GM18519 (cell line): ENCODE measurements at regions not wholly inside any gene's neighbourhood (a gene's known extent, or its start where the extent isn't known, plus 50 kb on each side); places are given as distances from the start of the nearest gene placed in this dataset.

Experiments used
- ATAC-seq: cut with Tn5 transposase; IDR thresholded peaks from one replicate; pipeline ENCODE4 v1.9.1; 2021; ENCODE audit warnings: mild to moderate bottlenecking, moderate library complexity; ENCODE audit not compliant: unreplicated experiment, low FRiP score

DNA sequence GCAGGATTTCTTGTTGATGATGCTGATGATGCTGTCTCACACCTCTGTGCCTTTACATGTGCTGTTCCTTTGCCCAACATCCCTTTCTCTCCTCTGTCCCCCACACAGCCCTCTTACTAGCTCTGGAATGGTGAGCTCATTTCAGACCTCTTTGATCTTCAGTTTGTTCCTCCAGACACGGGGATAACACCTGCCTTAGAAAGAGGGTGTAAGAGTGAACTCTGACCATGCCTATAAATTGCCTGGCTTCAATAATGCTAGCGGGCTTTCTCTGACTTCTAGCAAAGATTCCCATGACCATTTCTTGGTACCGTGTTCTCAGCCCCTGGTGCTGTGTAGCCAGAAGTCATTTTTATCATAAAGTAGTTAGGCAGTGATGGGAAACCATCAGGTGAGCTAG lies 55.9 kb upstream of the DRD2 start:
- no peak for ATAC-seq

DNA sequence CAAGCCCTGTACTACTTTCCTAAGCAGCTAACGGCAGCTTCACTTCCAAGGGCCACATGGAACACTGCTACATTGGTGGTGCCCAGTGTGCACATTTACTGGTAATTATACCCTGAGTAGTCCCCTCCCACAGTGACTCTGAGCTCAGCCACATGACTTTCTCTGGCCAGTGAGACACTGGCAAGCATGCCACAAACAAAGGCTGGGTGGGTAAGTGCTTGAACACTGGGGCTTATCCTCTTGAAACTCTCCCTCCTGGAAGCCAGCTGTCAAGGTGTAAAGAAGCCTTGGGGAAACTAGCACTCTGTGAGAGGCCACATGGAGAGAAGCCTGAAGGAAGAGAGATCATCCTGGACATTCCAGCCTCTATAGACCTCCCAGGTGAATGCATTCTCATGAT lies 54.4 kb upstream of the DRD2 start:
- ATAC-seq, result no peak

DNA sequence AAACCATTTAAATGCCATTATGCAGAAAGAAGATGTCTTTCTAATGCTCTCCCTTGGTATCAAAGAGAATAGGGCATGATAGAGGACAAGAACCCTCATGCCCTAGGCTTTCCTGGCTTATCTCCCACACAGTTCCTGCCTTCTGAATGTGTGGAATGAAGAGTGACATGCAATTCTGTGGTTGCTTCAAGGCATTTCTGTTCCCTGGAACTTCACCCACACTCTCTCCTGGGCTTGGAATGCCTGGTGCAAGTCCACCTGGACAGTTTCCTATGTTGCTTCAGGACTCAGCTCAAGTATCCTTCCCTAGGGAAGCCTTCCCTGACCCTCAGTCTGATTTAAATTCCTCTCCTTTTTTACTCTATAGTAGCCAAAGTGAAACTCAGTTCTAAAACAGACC lies 53.8 kb upstream of the DRD2 start:
- ATAC-seq, result no peak

DNA sequence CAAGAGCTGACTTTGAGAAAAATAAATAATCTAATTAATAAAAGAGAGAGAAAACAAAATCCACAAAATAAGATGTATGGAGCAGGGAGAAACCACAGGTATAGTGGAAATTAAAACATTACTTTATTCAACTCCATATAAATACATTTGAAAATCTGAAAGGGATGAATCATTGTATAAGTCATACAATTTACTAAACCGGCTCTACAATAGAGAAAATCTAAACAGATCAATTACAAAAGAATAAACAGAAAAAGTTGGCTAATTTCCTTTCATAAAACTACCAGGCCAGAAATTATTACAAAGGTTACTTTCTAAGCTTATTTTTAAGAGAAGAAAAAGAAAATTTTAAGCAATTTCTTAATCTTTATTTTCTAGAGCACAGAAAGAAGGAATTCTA lies 51.3 kb upstream of the DRD2 start:
- no peak for ATAC-seq
